Ishikawa (cell line): ENCODE measurements at regions not wholly inside any gene's neighbourhood (a gene's known extent, or its start where the extent isn't known, plus 50 kb on each side); places are given as distances from the start of the nearest gene placed in this dataset.

Experiments
- CEBPB ChIP-seq: IDR thresholded peaks from 2 replicates; pipeline ENCODE4 v1.6.1; 2012
- CREB1 ChIP-seq: IDR thresholded peaks from 2 replicates; pipeline ENCODE4 v1.6.1; 2012; ENCODE audit warnings: low read depth
- EGR1 ChIP-seq: IDR thresholded peaks from 2 replicates; pipeline ENCODE4 v1.6.1; 2012
- EP300 ChIP-seq: IDR thresholded peaks from 2 replicates; pipeline ENCODE4 v1.6.1; 2012; ENCODE audit warnings: borderline replicate concordance
- FOXM1 ChIP-seq: IDR thresholded peaks from 2 replicates; pipeline ENCODE4 v1.6.1; 2012; ENCODE audit warnings: low read depth, borderline replicate concordance
- MAX ChIP-seq: IDR thresholded peaks from 2 replicates; pipeline ENCODE4 v1.6.1; 2012
- NFIC ChIP-seq: IDR thresholded peaks from 2 replicates; pipeline ENCODE4 v1.6.1; 2012
- RAD21 ChIP-seq: IDR thresholded peaks from 2 replicates; pipeline ENCODE4 v1.6.1; 2012; ENCODE audit warnings: low read depth
- REST ChIP-seq: IDR thresholded peaks from 2 replicates; pipeline ENCODE4 v1.6.1; 2012; ENCODE audit warnings: low read depth, mild to moderate bottlenecking
- TAF1 ChIP-seq: IDR thresholded peaks from 2 replicates; pipeline ENCODE4 v1.6.1; 2012; ENCODE audit warnings: low read depth, mild to moderate bottlenecking
- TCF12 ChIP-seq: IDR thresholded peaks from 2 replicates; pipeline ENCODE4 v1.6.1; 2012; ENCODE audit warnings: low read depth
- TEAD4 ChIP-seq: IDR thresholded peaks from 2 replicates; pipeline ENCODE4 v1.6.1; 2012
- YY1 ChIP-seq: IDR thresholded peaks from 2 replicates; pipeline ENCODE4 v1.6.1; 2012; ENCODE audit warnings: low read depth
- ZBTB7A ChIP-seq: IDR thresholded peaks from 2 replicates; pipeline ENCODE4 v1.6.1; 2012; ENCODE audit warnings: low read depth
- TF ChIP-seq, protein P1 (sequence below): IDR thresholded peaks from 2 replicates; pipeline ENCODE4 v1.6.1; 2012

DNA sequence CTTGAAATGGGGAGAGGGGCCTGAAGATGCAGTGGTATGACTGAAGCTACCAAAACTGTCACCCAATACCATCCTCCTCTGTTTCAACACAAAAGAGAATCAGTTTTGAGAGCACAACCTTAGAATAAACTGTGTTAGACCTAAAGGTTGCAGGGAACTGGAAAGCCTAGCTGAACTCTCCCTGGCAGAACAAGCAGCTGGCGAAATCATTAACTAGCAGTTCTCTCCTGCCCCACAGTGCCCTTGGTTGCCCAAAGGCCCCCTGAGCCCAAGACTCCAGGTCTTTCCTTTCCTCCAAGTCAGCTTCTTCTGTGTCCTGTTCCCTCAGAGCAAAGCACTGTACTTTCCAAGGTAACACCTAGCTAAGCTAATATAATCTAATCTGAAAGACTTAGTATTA is 135.4 kb upstream of the SLC30A5 start:
- no peak for TF ChIP-seq NFIC
- no peak for TF ChIP-seq TEAD4
- TF ChIP-seq ZBTB7A = no peak
- TF ChIP-seq CEBPB = no peak
- TF ChIP-seq TAF1 = no peak
- no peak for TF ChIP-seq CREB1
- TF ChIP-seq EP300 = no peak
- no peak for TF ChIP-seq TCF12
- TF ChIP-seq REST = no peak
- TF ChIP-seq EGR1 = no peak
- no peak for TF ChIP-seq FOXM1
- no peak for TF ChIP-seq MAX
- no peak for TF ChIP-seq YY1
- TF ChIP-seq, protein P1, sequence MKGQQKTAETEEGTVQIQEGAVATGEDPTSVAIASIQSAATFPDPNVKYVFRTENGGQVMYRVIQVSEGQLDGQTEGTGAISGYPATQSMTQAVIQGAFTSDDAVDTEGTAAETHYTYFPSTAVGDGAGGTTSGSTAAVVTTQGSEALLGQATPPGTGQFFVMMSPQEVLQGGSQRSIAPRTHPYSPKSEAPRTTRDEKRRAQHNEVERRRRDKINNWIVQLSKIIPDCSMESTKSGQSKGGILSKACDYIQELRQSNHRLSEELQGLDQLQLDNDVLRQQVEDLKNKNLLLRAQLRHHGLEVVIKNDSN = no peak
- TF ChIP-seq RAD21 = no peak

DNA sequence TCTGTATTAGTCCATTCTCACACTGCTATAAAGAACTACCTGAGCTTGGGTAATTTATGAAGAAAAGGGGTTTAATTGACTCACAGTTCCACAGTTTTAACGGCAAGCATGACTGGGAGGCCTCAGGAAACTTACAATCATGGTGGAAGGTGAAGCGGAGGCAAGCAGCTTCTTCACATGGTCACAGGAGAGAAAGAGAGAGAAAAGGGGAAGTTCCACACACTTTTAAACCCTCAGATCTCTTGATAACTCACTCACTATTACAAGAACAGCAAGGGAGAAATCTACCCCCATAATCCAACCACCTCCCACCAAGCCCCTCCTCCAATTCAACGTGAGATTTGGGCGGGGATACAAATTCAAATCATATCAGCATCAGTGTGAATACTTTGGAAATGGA is 133.4 kb upstream of the SLC30A5 start:
- TF ChIP-seq TCF12 = no peak
- TF ChIP-seq NFIC = no peak
- TF ChIP-seq, protein P1 = no peak
- no peak for TF ChIP-seq REST
- no peak for TF ChIP-seq RAD21
- TF ChIP-seq FOXM1 = no peak
- TF ChIP-seq ZBTB7A = no peak
- no peak for TF ChIP-seq TEAD4
- no peak for TF ChIP-seq YY1
- TF ChIP-seq CREB1 = no peak
- TF ChIP-seq MAX = no peak

GRCh38 chr5:68960961-68961360 is 132.9 kb upstream of the SLC30A5 start:
- TF ChIP-seq TCF12 = no peak
- TF ChIP-seq TAF1 = no peak
- TF ChIP-seq FOXM1 = no peak
- no peak for TF ChIP-seq NFIC
- TF ChIP-seq YY1 = no peak
- TF ChIP-seq ZBTB7A = no peak

GRCh38 chr5:68961762-68962161 is 132.1 kb upstream of the SLC30A5 start:
- TF ChIP-seq EGR1 = no peak
- no peak for TF ChIP-seq FOXM1
- no peak for TF ChIP-seq TAF1
- no peak for TF ChIP-seq TEAD4
- TF ChIP-seq CEBPB = no peak
- no peak for TF ChIP-seq RAD21
- TF ChIP-seq REST = no peak
- TF ChIP-seq CREB1 = no peak
- no peak for TF ChIP-seq TCF12
- no peak for TF ChIP-seq EP300
- no peak for TF ChIP-seq NFIC
- TF ChIP-seq, protein P1 = no peak
- no peak for TF ChIP-seq MAX
